ENCODE measurements at regions not wholly inside any gene's neighbourhood (a gene's known extent, or its start where the extent isn't known, plus 50 kb on each side); places are given as distances from the start of the nearest gene placed in this dataset.

DNA sequence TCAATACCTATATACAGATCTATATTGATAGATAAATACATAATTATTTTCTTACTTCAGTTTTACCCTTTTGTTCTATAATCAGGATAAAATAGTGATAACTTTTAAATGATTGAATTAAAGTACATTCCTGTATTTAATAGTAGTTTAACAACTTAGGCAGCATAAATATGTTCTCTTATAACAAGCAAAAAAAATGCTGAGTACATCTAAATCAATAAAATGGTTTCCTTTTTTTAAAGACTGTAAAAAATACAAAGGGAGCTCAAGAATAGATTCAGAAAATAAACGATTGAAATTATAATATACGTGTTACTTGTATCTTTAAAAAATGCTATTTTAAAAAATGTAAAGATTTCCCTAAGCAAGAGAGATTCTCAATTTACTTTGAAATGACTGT lies 393.7 kb upstream of the TMEM132C start:
- ChIA-PET CTCF (no interaction called here), POLR2A (no interaction called here)
- Histone ChIP-seq H3K27me3 (ENCODE audit: control insufficient read depth, insufficient read depth, low read length) (no peaks in the 10 kb centered on the region), H3K36me3 (ENCODE audit: control insufficient read depth, insufficient read depth, low read length) (no peaks in the 10 kb centered on the region), H3K4me3 (ENCODE audit: low read depth, low read length) (no peak overlapping the region)
- TF ChIP-seq CTCF (IDR thresholded peaks at IDR 0.05; ENCODE audit: insufficient read depth, low read depth, low read length) = no peak
- no peak for DNase-seq (ENCODE audit: low read depth)

GRCh38 chr12:127881371-127882140 lies 385.4 kb upstream of the TMEM132C start:
- ChIA-PET POLR2A (no interaction called here), CTCF (no interaction called here)
- H3K4me3 ChIP-seq (ENCODE audit: low read depth, low read length) = no peak overlapping the region
- H3K27me3 ChIP-seq (ENCODE audit: control insufficient read depth, insufficient read depth, low read length) = no peaks in the 10 kb centered on the region
- no peak for DNase-seq (ENCODE audit: low read depth)
- no peaks in the 10 kb centered on the region for H3K36me3 ChIP-seq (ENCODE audit: control insufficient read depth, insufficient read depth, low read length)
- TF ChIP-seq CTCF (IDR thresholded peaks at IDR 0.05; ENCODE audit: insufficient read depth, low read depth, low read length) = no peak

DNA sequence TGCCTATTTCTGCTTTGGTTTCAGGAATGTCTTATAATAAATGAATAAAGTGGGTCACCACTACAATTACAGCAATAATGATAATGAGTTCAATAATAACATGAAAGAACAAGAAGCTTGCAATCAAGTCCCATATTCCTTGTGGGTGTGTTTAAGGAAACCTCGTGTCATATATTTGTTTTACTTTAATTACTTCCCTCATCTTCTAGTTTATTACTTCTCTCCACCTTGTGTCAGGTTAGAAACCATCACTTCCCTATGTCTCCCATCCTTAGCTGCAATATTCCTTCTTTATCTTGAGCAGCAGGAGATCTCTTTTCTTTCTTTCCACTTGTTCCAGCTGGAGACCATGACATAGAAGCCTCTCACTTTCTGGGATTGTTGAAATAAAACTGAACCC lies 384.0 kb upstream of the TMEM132C start:
- H3K36me3 ChIP-seq (ENCODE audit: control insufficient read depth, insufficient read depth, low read length) = no peaks in the 10 kb centered on the region
- H3K4me3 ChIP-seq (ENCODE audit: low read depth, low read length) = no peak overlapping the region
- no peak for TF ChIP-seq CTCF (IDR thresholded peaks at IDR 0.05; ENCODE audit: insufficient read depth, low read depth, low read length)
- no peaks in the 10 kb centered on the region for H3K27me3 ChIP-seq (ENCODE audit: control insufficient read depth, insufficient read depth, low read length)
- ChIA-PET POLR2A (no interaction called here), CTCF (no interaction called here)
- no peak for DNase-seq (ENCODE audit: low read depth)

DNA sequence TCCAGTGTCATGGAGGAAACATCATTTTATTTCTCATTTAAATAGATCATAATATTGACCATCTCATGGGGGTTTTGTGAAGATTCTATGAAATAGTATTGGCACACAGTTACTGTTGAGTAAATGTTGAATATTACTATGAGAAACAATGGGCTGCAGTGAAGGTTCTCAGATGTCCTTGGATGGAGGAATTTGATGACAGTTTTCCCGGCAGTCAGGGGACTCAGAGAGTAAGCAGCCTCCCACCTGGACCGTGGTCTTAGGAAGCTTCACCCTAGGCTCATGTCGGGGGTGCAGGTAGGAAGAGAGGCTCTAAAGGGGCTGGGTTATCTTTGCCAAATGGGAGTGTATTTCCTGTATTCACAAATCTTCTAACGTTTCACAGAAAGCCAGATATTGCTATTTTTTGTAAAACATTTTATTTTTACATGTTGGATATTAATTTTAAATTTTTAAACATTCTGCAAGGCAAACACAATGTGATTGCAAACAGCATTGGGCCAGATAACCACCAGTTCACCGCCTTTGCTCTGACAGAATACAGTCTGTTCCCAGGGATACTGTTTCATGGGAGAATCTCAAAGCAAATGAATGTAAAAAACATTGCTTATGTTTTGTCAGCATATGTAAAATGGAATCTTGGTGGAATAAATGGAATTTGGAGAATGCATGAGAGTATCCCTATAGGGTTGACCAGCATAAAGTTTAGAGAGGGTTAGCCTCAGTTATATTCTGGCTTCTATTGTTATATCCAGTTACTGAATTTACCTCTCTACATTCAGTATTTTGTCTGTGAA lies 380.8 kb upstream of the TMEM132C start:
- DNase-seq (ENCODE audit: low read depth) = no peak
- H3K4me3 ChIP-seq (ENCODE audit: low read depth, low read length) = no peak overlapping the region
- H3K27me3 ChIP-seq (ENCODE audit: control insufficient read depth, insufficient read depth, low read length) = no peaks in the 10 kb centered on the region
- CTCF ChIA-PET = no interaction called here
- no peaks in the 10 kb centered on the region for H3K36me3 ChIP-seq (ENCODE audit: control insufficient read depth, insufficient read depth, low read length)
- POLR2A ChIA-PET = no interaction called here
- no peak for TF ChIP-seq CTCF (IDR thresholded peaks at IDR 0.05; ENCODE audit: insufficient read depth, low read depth, low read length)

DNA sequence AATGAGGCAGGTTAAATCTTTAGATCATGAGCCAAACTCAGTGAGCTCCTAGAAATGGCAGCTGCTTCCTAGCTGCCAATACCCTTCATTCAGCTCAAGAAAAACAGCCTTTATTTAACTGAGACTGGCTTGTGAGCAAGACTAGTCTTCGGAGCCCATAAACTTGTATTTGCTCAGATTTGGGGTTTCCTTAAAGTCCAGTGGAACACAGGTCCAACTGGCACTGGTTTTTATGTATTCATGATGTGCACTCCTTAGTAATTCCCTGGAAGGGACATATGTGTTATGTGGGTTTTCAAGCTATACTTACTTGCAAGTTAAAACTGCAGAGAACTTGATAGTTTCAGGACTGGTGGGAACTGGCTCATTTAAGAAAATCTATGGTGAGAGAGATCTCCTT lies 380.1 kb upstream of the TMEM132C start:
- no peak for TF ChIP-seq CTCF (IDR thresholded peaks at IDR 0.05; ENCODE audit: insufficient read depth, low read depth, low read length)
- CTCF ChIA-PET = no interaction called here
- DNase-seq (ENCODE audit: low read depth) = no peak
- H3K4me3 ChIP-seq (ENCODE audit: low read depth, low read length) = no peak overlapping the region
- POLR2A ChIA-PET = no interaction called here
- no peaks in the 10 kb centered on the region for H3K27me3 ChIP-seq (ENCODE audit: control insufficient read depth, insufficient read depth, low read length)
- H3K36me3 ChIP-seq (ENCODE audit: control insufficient read depth, insufficient read depth, low read length) = no peaks in the 10 kb centered on the region
